K562 (cell line): ENCODE measurements at regions not wholly inside any gene's neighbourhood (a gene's known extent, or its start where the extent isn't known, plus 50 kb on each side); places are given as distances from the start of the nearest gene placed in this dataset.

ENCODE experiments used
- CBX3 ChIP-seq, 2 experiments: IDR thresholded peaks; 1 replicate in 1 of 2; 2 replicates in 1 of 2; pipeline ENCODE4 v1.6.1; 2012; ENCODE audit warnings: inconsistent platforms in 2 of 2, low read length in 2 of 2, borderline replicate concordance in 1 of 2, control low read depth in 1 of 2
- EHMT2 ChIP-seq: fragments of 450-650 bp; IDR thresholded peaks from 2 replicates; pipeline ENCODE4 v1.6.1; 2018; ENCODE audit warnings: antibody characterized with exemption
- LCOR ChIP-seq: sonication (generic); formaldehyde crosslinking; IDR thresholded peaks from 2 replicates; pipeline ENCODE4 v1.8.0; 2022; ENCODE audit warnings: mild to moderate bottlenecking, missing genetic modification reagents
- NR4A1 ChIP-seq, 2 experiments: fragments of 250-450 bp in 1 of 2; fragments of 450-650 bp in 1 of 2; sonication (Bioruptor Pico) in 1 of 2; IDR thresholded peaks; 2 replicates each; pipeline versions ENCODE4 v1.4.0 to v1.6.1; 2016 to 2020; ENCODE audit warnings: mild to moderate bottlenecking in 2 of 2, missing compliant biosample characterization in 1 of 2, missing genetic modification characterization in 1 of 2, moderate library complexity in 1 of 2
- POLR2G ChIP-seq: fragments of 200-400 bp; formaldehyde crosslinking; IDR thresholded peaks from 2 replicates; pipeline ENCODE4 v1.6.1; 2017; ENCODE audit warnings: low read depth, mild to moderate bottlenecking, antibody characterized with exemption, low read length, moderate library complexity
- PYGO2 ChIP-seq: fragments of 450-650 bp; IDR thresholded peaks from 2 replicates; pipeline ENCODE4 v1.6.1; 2016; ENCODE audit warnings: mild to moderate bottlenecking, missing genetic modification characterization, moderate library complexity, missing compliant biosample characterization
- TEAD2 ChIP-seq: fragments of 450-650 bp; IDR thresholded peaks from 2 replicates; pipeline ENCODE4 v1.6.1; 2016; ENCODE audit warnings: missing genetic modification characterization, control low read depth, missing compliant biosample characterization
- ZFP36 ChIP-seq: fragments of 150-350 bp; IDR thresholded peaks from 2 replicates; pipeline ENCODE4 v1.6.1; 2018; ENCODE audit warnings: low read length, low read depth; ENCODE audit not compliant: partially characterized antibody
- ZFPM2 ChIP-seq: fragments of 250-450 bp; sonication (Bioruptor Pico); IDR thresholded peaks from 2 replicates; pipeline ENCODE4 v1.5.1; 2022; ENCODE audit warnings: mild to moderate bottlenecking
- ZNF75A ChIP-seq: fragments of 450-650 bp; formaldehyde crosslinking; IDR thresholded peaks from 2 replicates; pipeline ENCODE4 v1.4.0; 2020; ENCODE audit warnings: mild to moderate bottlenecking
- TF ChIP-seq, protein P1 (sequence below): fragments of 250-450 bp; sonication (Bioruptor Pico); IDR thresholded peaks from 2 replicates; pipeline ENCODE4 v1.4.0; 2020; ENCODE audit warnings: mild to moderate bottlenecking
- TF ChIP-seq, protein P2 (sequence below): fragments of 250-450 bp; sonication (Bioruptor Pico); IDR thresholded peaks from 2 replicates; pipeline ENCODE4 v1.5.0; 2021; ENCODE audit warnings: mild to moderate bottlenecking, moderate library complexity
- TF ChIP-seq, protein P3 (sequence below): fragments of 250-450 bp; sonication (Bioruptor Pico); IDR thresholded peaks from 2 replicates; pipeline ENCODE4 v1.5.0; 2021
- TF ChIP-seq, protein P4 (sequence below): sonication (generic); formaldehyde crosslinking; IDR thresholded peaks from 2 replicates; pipeline ENCODE4 v1.8.0; 2022; ENCODE audit warnings: mild to moderate bottlenecking, low read depth, missing genetic modification reagents
- TF ChIP-seq, protein P5 (sequence below): fragments of 250-450 bp; sonication (Bioruptor Pico); IDR thresholded peaks from 2 replicates; pipeline ENCODE4 v1.5.0; 2020; ENCODE audit warnings: mild to moderate bottlenecking, borderline replicate concordance

DNA sequence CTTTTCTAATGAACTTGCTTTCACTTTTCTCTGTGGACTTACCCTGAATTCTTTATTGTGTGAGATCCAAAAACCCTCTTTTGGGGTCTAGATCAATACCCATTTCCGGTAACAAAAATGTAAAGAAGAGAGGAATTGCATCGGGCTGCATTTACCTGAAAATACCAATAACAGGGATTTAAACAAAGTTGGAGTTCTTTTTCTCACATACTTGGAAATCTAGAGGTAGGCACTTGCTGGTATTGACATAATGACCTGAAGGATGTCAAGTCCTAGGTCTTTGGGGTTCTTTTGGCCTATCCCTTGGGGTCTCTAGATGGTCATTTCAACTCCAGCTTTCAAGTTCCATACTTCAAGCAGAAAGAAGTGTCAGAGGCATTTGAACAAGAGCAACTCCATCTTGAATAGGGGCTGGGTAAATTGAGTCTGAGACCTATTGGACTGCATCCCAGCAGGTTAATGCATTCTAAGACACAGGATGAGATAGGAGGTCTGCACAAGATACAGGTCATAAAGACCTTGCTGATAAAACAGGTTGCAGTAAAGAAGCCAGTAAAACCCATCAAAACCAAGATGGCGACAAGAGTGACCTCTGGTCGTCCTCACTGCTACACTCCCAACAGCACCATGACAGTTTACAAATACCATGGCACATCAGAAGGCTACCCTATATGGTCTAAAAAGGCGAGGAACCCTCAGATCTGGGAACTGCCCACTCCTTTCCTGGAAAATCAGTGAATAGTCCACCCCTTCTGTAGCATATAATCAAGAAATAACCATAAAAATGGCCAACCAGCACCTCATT lies 50.8 kb upstream of the ZNF280D start (continued):
- no peak for TF ChIP-seq CBX3 (IDR thresholded peaks at IDR 0.05; ENCODE audit: borderline replicate concordance in 1 of 2, low read length in 2 of 2)
- TF ChIP-seq, protein P1, sequence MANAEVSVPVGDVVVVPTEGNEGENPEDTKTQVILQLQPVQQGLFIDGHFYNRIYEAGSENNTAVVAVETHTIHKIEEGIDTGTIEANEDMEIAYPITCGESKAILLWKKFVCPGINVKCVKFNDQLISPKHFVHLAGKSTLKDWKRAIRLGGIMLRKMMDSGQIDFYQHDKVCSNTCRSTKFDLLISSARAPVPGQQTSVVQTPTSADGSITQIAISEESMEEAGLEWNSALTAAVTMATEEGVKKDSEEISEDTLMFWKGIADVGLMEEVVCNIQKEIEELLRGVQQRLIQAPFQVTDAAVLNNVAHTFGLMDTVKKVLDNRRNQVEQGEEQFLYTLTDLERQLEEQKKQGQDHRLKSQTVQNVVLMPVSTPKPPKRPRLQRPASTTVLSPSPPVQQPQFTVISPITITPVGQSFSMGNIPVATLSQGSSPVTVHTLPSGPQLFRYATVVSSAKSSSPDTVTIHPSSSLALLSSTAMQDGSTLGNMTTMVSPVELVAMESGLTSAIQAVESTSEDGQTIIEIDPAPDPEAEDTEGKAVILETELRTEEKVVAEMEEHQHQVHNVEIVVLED (CRISPR knock-in tag), result peak; percentile 71
- peak; percentile 97; the same call in 1 of the 2 replicates for TF ChIP-seq NR4A1 (CRISPR knock-in tag; IDR thresholded peaks at IDR 0.05)
- TF ChIP-seq NR4A1 (tag; IDR thresholded peaks at IDR 0.05), result peak; percentile 98
- TF ChIP-seq POLR2G, result no peak
- no peak for TF ChIP-seq EHMT2
- TF ChIP-seq, protein P2, sequence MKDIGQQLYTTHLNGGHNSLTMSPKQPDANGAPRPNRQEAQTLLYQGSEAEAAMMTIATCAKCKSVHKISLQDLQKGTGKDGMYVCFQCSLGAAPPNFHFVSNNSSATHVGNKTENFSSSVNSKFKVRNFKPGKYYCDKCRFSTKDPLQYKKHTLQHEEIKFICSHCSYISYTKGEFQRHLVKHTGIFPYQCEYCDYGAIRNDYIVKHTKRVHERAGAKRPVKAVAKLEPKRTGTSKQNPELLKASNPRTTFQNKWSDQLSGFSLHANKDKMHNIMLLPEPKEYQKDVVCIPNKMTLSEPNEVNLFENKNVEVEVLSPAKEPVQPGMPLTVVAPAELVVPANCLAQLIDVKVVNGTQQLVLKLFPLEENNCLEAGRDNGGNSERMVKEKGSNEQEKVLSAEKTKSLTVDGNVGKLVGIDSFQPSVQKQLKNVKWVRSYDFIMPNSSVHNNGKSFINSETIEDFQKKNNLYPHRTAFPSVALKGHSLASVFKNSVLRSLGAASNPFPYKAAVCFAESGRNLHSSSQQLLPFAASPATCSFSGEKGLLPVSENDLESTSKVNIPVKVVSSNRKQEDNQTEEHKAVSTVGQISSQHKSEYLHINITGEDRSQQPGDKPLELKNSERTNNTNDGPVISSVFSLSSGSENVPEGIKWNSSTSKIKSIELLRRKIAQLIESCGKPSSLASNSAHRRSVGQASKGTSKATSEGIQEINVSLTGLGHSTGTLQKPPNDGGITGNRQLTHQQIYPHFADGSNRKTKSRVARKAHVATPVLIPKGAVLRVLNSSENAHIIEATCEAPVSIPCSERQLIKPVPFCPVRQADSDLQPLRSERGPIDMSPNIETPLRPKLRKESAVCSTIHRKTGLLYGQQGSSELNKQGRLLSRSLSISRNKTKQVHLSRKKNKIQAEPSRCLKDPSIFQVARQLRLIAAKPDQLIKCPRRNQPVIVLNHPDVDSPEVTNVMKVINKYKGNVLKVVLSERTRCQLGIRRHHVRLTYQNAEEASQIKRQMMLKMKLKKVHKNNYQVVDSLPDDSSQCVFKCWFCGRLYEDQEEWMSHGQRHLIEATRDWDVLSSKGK (CRISPR knock-in tag), result peak; percentile 81; the same call in 1 of the 2 replicates
- TF ChIP-seq PYGO2 (tag), result peak; percentile 98
- no peak for TF ChIP-seq LCOR
- TF ChIP-seq, protein P3, sequence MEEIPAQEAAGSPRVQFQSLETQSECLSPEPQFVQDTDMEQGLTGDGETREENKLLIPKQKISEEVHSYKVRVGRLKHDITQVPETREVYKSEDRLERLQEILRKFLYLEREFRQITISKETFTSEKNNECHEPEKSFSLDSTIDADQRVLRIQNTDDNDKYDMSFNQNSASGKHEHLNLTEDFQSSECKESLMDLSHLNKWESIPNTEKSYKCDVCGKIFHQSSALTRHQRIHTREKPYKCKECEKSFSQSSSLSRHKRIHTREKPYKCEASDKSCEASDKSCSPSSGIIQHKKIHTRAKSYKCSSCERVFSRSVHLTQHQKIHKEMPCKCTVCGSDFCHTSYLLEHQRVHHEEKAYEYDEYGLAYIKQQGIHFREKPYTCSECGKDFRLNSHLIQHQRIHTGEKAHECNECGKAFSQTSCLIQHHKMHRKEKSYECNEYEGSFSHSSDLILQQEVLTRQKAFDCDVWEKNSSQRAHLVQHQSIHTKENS (CRISPR knock-in tag), result peak; percentile 85; the same call in 1 of the 2 replicates
- TF ChIP-seq, protein P4, sequence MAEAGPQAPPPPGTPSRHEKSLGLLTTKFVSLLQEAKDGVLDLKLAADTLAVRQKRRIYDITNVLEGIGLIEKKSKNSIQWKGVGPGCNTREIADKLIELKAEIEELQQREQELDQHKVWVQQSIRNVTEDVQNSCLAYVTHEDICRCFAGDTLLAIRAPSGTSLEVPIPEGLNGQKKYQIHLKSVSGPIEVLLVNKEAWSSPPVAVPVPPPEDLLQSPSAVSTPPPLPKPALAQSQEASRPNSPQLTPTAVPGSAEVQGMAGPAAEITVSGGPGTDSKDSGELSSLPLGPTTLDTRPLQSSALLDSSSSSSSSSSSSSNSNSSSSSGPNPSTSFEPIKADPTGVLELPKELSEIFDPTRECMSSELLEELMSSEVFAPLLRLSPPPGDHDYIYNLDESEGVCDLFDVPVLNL (CRISPR knock-in tag), result no peak
- no peak for TF ChIP-seq ZFP36
- peak; percentile 96 for TF ChIP-seq ZFPM2 (CRISPR knock-in tag)
- peak; percentile 91 for TF ChIP-seq TEAD2
- TF ChIP-seq ZNF75A (CRISPR knock-in tag), result peak; percentile 88
- TF ChIP-seq, protein P5, sequence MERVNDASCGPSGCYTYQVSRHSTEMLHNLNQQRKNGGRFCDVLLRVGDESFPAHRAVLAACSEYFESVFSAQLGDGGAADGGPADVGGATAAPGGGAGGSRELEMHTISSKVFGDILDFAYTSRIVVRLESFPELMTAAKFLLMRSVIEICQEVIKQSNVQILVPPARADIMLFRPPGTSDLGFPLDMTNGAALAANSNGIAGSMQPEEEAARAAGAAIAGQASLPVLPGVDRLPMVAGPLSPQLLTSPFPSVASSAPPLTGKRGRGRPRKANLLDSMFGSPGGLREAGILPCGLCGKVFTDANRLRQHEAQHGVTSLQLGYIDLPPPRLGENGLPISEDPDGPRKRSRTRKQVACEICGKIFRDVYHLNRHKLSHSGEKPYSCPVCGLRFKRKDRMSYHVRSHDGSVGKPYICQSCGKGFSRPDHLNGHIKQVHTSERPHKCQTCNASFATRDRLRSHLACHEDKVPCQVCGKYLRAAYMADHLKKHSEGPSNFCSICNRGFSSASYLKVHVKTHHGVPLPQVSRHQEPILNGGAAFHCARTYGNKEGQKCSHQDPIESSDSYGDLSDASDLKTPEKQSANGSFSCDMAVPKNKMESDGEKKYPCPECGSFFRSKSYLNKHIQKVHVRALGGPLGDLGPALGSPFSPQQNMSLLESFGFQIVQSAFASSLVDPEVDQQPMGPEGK, result peak; percentile 95
